ENCODE measurements at regions not wholly inside any gene's neighbourhood (a gene's known extent, or its start where the extent isn't known, plus 50 kb on each side); places are given as distances from the start of the nearest gene placed in this dataset.

- TF ChIP-seq CTCF (conservative IDR thresholded peaks at IDR 0.05) = peak; percentile 29
- H3K4me3 Mint-ChIP-seq = no peak overlapping the region
- H3K4me1 Mint-ChIP-seq = peaks cover 10% of the 10 kb centered on the region
- no peaks in the 10 kb centered on the region for H3K27me3 Mint-ChIP-seq (ENCODE audit: low read depth)
- no peaks in the 10 kb centered on the region for H3K9me3 Mint-ChIP-seq
- DNase-seq (ENCODE audit: low read depth, low spot score) = no peak
- no peaks in the 10 kb centered on the region for H3K36me3 Mint-ChIP-seq (ENCODE audit: low read depth)
- H3K27ac Mint-ChIP-seq (ENCODE audit: unreplicated experiment) = no peak overlapping the region
These were observed 495.9 kb downstream of the XPNPEP1 start for GRCh38 chr10:109427411-109427810.

DNA sequence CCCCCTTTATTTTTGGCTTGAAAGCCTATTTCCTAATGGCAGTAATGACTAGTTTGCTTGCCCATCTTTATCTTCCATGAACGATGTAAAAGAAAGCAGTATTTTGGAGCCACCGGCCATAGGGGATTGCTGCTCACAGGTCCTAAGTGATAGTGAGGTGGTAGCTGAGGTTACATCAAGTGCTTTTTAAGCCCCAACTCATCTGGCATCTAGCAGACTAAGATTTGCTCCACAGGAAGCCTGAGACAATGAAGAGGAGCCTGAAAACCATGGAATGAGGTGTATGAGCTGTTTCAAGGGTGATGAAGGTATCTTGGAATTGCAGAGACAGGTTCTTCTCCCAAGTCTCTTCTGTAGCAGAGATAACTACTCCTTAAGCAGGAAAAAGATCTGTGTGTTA is 496.3 kb downstream of the XPNPEP1 start:
- H3K4me3 Mint-ChIP-seq = no peak overlapping the region
- no peak for DNase-seq (ENCODE audit: low read depth, low spot score)
- H3K9me3 Mint-ChIP-seq = no peaks in the 10 kb centered on the region
- no peak for TF ChIP-seq CTCF (conservative IDR thresholded peaks at IDR 0.05)
- H3K36me3 Mint-ChIP-seq (ENCODE audit: low read depth) = no peaks in the 10 kb centered on the region
- no peaks in the 10 kb centered on the region for H3K27me3 Mint-ChIP-seq (ENCODE audit: low read depth)
- H3K27ac Mint-ChIP-seq (ENCODE audit: unreplicated experiment) = peak overlapping the region; percentile 24
- H3K4me1 Mint-ChIP-seq = peaks cover 10% of the 10 kb centered on the region

- no peak for DNase-seq (ENCODE audit: low read depth, low spot score)
- peaks cover 3% of the 10 kb centered on the region for H3K36me3 Mint-ChIP-seq (ENCODE audit: low read depth)
- no peaks in the 10 kb centered on the region for H3K27me3 Mint-ChIP-seq (ENCODE audit: low read depth)
- TF ChIP-seq CTCF (conservative IDR thresholded peaks at IDR 0.05) = no peak
- H3K4me3 Mint-ChIP-seq = no peak overlapping the region
- H3K9me3 Mint-ChIP-seq = peaks cover 5% of the 10 kb centered on the region
- H3K4me1 Mint-ChIP-seq = peaks cover 15% of the 10 kb centered on the region
- H3K27ac Mint-ChIP-seq (ENCODE audit: unreplicated experiment) = peak overlapping the region; percentile 39
These were observed 504.5 kb downstream of the XPNPEP1 start for GRCh38 chr10:109418795-109419194.

GRCh38 chr10:109417803-109418202 is 505.5 kb downstream of the XPNPEP1 start:
- no peak for TF ChIP-seq CTCF (conservative IDR thresholded peaks at IDR 0.05)
- H3K27me3 Mint-ChIP-seq (ENCODE audit: low read depth) = no peaks in the 10 kb centered on the region
- H3K36me3 Mint-ChIP-seq (ENCODE audit: low read depth) = peaks cover 3% of the 10 kb centered on the region
- H3K4me1 Mint-ChIP-seq = peaks cover 15% of the 10 kb centered on the region
- peaks cover 5% of the 10 kb centered on the region for H3K9me3 Mint-ChIP-seq
- no peak overlapping the region for H3K4me3 Mint-ChIP-seq
- no peak for DNase-seq (ENCODE audit: low read depth, low spot score)
- H3K27ac Mint-ChIP-seq (ENCODE audit: unreplicated experiment) = no peak overlapping the region

- H3K36me3 Mint-ChIP-seq (ENCODE audit: low read depth) = peaks cover 3% of the 10 kb centered on the region
- peaks cover 13% of the 10 kb centered on the region for H3K4me1 Mint-ChIP-seq
- H3K27me3 Mint-ChIP-seq (ENCODE audit: low read depth) = no peaks in the 10 kb centered on the region
- H3K9me3 Mint-ChIP-seq = peaks cover 5% of the 10 kb centered on the region
- DNase-seq (ENCODE audit: low read depth, low spot score) = no peak
- TF ChIP-seq CTCF (conservative IDR thresholded peaks at IDR 0.05) = no peak
- no peak overlapping the region for H3K4me3 Mint-ChIP-seq
- H3K27ac Mint-ChIP-seq (ENCODE audit: unreplicated experiment) = peak overlapping the region; percentile 35
These were observed 511.0 kb downstream of the XPNPEP1 start for GRCh38 chr10:109412353-109412752.

- H3K36me3 Mint-ChIP-seq (ENCODE audit: low read depth) = peaks cover 3% of the 10 kb centered on the region
- DNase-seq (ENCODE audit: low read depth, low spot score) = no peak
- H3K27ac Mint-ChIP-seq (ENCODE audit: unreplicated experiment) = peak overlapping the region; percentile 35
- TF ChIP-seq CTCF (conservative IDR thresholded peaks at IDR 0.05) = peak; percentile 18
- H3K4me1 Mint-ChIP-seq = peaks cover 13% of the 10 kb centered on the region
- H3K4me3 Mint-ChIP-seq = peak overlapping the region; percentile 20
- H3K27me3 Mint-ChIP-seq (ENCODE audit: low read depth) = no peaks in the 10 kb centered on the region
- peaks cover 5% of the 10 kb centered on the region for H3K9me3 Mint-ChIP-seq
These were observed 511.4 kb downstream of the XPNPEP1 start for GRCh38 chr10:109411917-109412316.

Measured in neural crest cell (in vitro differentiated cells).